Frontal cortex (tissue), 3 donors: ENCODE measurements at regions not wholly inside any gene's neighbourhood (a gene's known extent, or its start where the extent isn't known, plus 50 kb on each side); places are given as distances from the start of the nearest gene placed in this dataset.
"Not testable (repeated sequence)": the region's sequence is repeated elsewhere in the genome, so short reads cannot be mapped to it uniquely, and the experiment has no call there.

Source experiments
- DNase-seq, 2 donors: peaks; one replicate each; pipeline ENCODE4 v3.0.0; 2012; ENCODE audit warnings: low spot score in 2 of 2
- FAIRE-seq: peaks from 2 replicates; lab custom pipeline; 2012; peaks lifted over from hg19 to GRCh38; lab: Jason Lieb, UNC
- donor health status: control.
- donor health status: control.
- donor health status: control.

- FAIRE-seq (no peak), DNase-seq (no peak)
These were observed 62.4 kb downstream of the CRYBB2 start for GRCh38 chr22:25281675-25282345.

GRCh38 chr22:25282346-25282670, 62.9 kb downstream of the CRYBB2 start:
- FAIRE-seq (no peak), DNase-seq (no peak)

DNA sequence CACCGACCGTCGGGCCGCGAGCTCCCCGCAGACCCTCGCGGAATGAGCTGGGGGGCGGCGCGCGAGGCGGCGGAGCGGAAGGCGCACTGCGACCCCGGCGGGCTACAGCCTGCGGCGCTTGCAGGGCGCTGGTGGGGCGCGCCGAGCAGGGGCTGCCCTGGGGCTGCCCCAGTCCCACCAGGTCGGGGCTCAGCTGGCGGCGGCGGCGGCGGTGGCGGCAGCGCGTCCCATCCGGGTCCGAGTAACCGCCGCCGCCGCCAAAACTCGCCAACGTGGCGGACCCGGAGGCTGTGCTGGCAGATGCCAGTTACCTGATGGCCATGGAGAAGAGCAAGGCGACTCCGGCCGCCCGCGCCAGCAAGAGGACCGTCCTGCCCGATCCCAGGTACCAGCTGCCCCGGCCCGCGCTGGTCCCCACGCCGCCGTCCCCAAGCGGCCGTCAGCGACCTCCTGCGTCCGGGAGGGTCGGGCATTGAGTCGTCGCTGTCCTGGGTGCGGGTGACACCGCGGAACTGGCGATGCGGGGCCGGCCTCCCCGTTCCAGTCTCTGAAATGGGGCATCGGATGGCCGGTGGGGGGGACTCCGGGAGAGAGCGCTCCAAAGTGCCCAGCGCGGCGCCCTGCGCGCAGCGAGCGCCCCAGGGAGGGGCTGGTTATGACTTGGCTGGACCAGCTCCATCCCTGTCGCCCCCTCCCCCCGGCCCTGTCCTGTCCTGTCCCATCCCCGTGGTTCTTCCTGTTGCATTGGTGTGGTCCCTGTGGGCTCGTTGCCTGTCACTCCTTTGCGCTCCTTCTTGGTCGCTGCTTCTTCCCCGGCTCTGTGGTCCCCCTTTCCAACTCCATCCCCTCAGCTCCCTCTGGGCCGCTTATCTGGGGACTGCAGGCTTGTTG, 63.5 kb downstream of the CRYBB2 start:
- DNase-seq (peak in 1 of 2 donors; percentile 27), FAIRE-seq (no peak)

DNA sequence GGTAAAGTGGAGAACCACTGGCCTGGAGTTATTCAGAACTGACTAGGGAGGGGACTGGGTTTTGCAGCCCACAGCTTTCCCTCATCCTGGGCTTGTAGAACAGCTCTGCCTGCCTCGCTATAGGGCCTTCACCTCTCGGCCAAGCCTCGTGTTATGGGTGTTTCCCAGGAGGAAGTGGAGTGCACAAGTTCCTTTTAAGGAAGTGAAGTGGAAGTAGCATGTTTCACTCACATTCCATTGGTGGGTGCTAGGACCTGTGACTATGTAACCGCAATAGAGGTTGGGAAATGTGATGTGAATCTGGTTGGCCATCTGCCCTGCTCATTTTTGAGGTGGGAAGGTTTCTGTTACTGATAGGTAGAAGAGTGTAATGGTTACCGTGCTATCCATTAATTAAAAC, 69.0 kb downstream of the CRYBB2 start:
- not testable (repeated sequence) for FAIRE-seq, DNase-seq

DNA sequence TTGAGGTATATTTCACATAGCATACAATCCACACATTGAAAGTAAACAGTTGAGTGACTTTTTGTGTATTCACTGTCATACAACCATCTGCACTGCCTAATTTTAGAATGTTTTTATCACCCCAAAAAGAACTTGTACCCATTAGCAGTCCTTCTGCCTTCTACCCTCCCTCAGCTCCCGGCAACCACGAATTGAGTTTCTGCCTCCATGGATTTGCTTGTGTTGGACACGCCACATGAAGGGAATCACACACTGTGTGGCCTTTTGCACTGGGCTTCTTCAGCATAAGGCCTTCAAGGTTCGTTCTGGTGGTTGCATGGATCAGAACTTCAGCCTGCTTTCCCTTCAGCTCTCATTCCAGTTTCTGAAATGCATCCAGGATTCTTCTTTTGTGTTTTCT, 82.5 kb downstream of the CRYBB2 start:
- FAIRE-seq, DNase-seq: not testable (repeated sequence)

GRCh38 chr22:25309586-25309985, 90.1 kb downstream of the CRYBB2 start:
- not testable (repeated sequence) for FAIRE-seq, DNase-seq

GRCh38 chr22:25311924-25312323, 92.5 kb downstream of the CRYBB2 start:
- DNase-seq, FAIRE-seq: not testable (repeated sequence)

- DNase-seq, result no peak
- FAIRE-seq, result no peak
These were observed 98.8 kb downstream of the CRYBB2 start for GRCh38 chr22:25318081-25318823.

GRCh38 chr22:25327018-25327755, 107.7 kb downstream of the CRYBB2 start:
- FAIRE-seq (no peak), DNase-seq (no peak)

GRCh38 chr22:25331050-25331449, 111.6 kb downstream of the CRYBB2 start:
- DNase-seq, result no peak
- no peak for FAIRE-seq

DNA sequence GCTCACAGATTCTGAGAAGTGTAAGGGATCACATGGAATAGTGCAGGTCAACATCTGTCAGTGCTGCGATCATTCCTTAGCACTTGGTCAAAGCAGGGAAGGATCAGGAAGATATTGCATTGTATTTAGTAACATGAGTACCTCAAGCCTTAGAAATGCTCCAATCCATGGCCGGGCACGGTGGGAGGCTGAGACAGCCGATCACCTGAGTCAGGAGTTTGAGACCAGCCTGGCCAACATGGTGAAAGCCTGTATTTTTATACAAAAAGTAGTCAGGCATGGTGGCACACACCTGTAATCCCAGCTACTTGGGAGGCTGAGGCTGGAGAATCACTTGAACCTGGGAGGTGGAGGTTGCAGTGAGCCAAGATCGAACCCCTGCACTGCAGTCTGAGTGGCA, 112.5 kb downstream of the CRYBB2 start:
- FAIRE-seq, DNase-seq: not testable (repeated sequence)

DNA sequence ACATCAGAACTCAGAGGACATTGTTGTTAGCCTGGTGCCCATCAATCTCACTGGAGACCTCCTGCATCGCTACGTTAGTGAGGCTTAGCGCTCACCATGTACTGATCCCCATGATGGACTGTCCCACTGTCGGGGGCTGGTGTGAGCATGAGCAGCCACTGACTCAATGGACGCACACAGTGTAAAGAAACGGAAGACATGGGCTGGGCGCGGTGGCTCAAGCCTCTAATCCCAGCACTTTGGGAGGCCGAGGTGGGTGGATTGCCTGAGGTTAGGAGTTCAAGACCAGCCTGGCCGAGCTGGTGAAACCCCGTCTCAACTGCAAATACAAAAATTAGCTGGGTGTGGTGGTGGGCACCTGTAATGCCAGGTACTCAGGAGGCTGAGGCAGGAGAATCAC, 112.9 kb downstream of the CRYBB2 start:
- FAIRE-seq, result no peak
- DNase-seq, result no peak

- no peak for FAIRE-seq
- DNase-seq, result no peak
These were observed 114.7 kb downstream of the CRYBB2 start for GRCh38 chr22:25334162-25334490.

DNA sequence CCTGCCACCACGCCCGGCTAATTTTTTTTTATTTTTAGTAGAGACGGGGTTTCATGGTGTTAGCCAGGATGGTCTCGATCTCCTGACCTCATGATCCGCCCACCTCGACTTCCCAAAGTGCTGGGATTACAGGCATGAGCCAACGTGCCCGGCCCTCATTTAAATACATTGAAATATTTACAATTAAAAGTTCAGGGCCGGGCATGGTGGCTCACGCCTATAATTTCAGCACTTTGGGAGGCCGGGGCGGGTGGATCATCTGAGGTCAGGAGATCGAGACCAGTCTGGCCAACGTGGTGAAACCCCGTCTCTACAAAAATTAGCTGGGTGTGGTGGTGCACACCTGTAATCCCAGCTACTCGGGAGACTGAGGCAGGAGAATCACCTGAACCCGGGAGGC, 115.2 kb downstream of the CRYBB2 start:
- FAIRE-seq, DNase-seq: not testable (repeated sequence)

DNA sequence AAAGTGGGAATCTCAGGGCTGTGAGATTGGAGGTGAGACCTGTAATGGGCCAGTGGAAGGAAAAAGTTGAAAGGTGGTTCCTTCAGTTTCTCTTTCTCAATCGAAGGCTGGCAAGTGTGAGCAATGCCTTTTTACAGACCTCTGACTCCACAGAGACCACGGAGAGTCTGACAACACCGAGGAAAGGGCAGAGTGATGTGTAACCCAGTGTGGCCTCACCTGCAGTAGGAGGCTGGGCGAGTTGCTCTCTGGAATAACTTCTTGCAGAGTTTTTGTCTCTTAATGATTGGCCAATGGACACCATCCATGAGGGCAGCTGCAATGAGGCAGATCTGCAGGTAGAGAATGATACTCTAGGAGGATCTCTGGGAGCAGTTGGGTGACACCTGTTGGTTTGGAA, 115.8 kb downstream of the CRYBB2 start:
- FAIRE-seq, DNase-seq: not testable (repeated sequence)

GRCh38 chr22:25340536-25340935, 121.1 kb downstream of the CRYBB2 start:
- FAIRE-seq, DNase-seq: not testable (repeated sequence)

DNA sequence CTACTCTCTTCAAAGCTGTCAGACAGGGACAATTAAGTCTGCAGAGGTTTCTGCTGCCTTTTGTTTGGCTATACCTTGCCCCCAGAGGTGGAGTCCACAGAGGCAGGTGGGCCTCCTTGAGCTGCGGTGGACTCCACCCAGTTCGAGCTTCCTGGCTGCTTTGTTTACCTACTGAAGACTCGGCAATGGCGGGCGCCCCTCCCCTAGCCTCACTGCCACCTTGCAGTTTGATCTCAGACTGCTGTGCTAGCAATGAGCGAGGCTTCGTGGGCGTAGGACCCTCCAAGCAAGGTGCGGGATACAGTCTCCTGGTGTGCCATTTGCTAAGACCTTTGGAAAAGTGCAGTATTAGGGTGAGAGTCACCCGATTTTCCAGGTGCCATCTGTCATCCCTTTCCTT, 124.9 kb downstream of the CRYBB2 start:
- FAIRE-seq, DNase-seq: not testable (repeated sequence)

GRCh38 chr22:25346859-25347751, 127.7 kb downstream of the CRYBB2 start:
- no peak for DNase-seq
- no peak for FAIRE-seq

GRCh38 chr22:25347752-25348102, 128.3 kb downstream of the CRYBB2 start:
- FAIRE-seq (no peak), DNase-seq (no peak)
